Choroid plexus epithelial cell (primary cell): ENCODE measurements at regions not wholly inside any gene's neighbourhood (a gene's known extent, or its start where the extent isn't known, plus 50 kb on each side); places are given as distances from the start of the nearest gene placed in this dataset.

Experiments
- DNase-seq: peaks from one replicate; pipeline ENCODE4 v3.0.0-alpha.2; 2010; ENCODE audit warnings: low read depth
- H3K4me3 ChIP-seq: 2 replicates; pipeline ENCODE4 v1.5.1; 2011; ENCODE audit warnings: low read depth, mild to moderate bottlenecking, control low read depth, low read length, moderate library complexity
- CTCF ChIP-seq: conservative IDR thresholded peaks from 2 replicates; pipeline ENCODE4 v1.5.1; 2011; ENCODE audit warnings: low read depth, mild to moderate bottlenecking, control low read depth, inconsistent platforms, low read length, moderate library complexity

GRCh38 chr2:56030901-56031300 lies 107.3 kb upstream of the EFEMP1 start:
- no peak overlapping the region for H3K4me3 ChIP-seq
- TF ChIP-seq CTCF, result no peak
- DNase-seq, result no peak

DNA sequence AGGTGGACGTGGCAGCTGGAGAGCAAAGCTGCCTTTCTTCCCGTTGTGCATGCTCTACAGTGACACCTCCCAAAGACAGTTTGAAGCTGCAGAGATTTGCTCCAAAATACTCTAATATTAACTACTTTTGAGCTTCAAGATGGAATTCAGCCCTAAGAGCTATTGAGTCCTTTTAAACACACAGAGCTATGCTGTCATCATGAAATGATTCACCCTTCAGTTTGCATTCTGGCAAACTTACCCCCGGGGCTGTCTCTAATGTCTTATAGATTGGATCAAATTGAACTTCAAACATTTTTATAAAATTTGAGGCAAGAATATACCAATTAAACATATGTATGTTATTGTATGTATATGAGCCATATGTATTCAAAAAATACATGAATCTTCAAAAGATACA lies 110.7 kb upstream of the EFEMP1 start:
- no peak for TF ChIP-seq CTCF
- no peak for DNase-seq
- no peak overlapping the region for H3K4me3 ChIP-seq

DNA sequence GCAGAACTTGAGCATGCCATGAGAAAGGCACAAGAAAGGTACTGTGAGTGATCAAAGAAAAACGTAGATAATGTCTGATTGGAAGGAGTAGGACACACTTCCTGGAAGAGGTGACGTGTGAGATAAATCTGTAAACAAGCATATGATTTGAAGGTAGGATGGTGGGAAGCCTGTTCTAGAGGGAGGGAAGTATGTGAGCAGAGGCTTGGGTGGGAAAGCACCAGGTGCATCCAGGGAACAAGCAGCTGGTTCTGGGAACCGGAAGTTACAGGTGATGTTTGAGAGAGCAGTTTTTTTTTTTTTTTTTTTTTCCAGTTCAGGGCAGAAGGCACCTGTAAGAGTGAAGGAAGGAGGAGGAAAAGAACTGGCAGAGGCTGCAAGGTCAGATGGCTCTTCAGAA lies 116.6 kb upstream of the EFEMP1 start:
- no peak for TF ChIP-seq CTCF
- no peak overlapping the region for H3K4me3 ChIP-seq
- no peak for DNase-seq

DNA sequence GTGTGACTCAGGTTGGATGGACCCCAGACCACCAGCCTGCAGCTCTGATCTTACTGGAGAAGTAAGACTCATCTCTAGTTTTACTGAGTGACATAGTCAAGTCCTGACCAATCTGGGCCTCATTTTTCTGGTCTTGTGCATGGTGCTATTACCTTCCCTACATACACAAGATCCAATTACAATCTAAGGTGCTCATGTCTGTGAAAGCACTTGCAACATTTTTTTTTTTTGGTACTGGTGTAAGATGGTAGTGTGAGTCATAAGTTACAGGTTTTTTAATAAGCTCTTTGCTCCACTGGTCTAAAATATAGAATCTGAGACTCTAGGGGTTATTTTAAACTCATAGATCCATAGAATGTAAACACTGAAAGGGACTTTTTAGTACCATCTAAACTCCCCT lies 117.3 kb upstream of the EFEMP1 start:
- no peak overlapping the region for H3K4me3 ChIP-seq
- no peak for TF ChIP-seq CTCF
- no peak for DNase-seq

GRCh38 chr2:56047136-56047535 lies 123.6 kb upstream of the EFEMP1 start:
- TF ChIP-seq CTCF, result no peak
- DNase-seq, result no peak
- no peak overlapping the region for H3K4me3 ChIP-seq

DNA sequence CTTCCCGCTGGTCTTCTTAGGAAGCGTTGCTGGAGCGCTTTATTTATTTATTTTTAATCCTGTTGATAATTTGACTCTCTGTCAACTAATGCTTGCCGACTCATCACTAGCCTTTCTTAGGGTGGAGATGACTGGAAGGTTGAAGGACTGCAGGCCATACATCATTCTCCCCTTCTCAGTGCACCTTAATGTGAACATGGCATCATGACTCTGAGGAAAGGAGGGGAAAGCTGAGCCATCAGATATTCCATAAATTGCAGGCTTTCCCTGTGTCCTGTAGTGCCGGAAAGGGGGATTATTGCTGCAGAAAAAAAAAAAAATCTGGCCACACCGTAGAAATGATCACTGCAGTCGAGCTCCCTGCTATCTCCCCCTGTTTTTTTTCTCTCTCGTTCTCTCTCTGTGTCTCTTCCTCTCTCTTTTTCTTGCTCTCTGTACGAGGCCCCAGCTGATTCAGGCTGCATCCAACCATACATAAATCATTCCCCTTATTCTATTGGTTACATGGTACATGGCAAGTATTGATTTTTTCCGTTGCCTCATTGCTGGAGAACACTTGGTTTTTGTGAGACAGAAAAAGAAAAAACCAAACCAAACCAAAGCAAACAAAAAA lies 125.8 kb upstream of the EFEMP1 start:
- no peak for DNase-seq
- TF ChIP-seq CTCF, result no peak
- H3K4me3 ChIP-seq, result no peak overlapping the region

DNA sequence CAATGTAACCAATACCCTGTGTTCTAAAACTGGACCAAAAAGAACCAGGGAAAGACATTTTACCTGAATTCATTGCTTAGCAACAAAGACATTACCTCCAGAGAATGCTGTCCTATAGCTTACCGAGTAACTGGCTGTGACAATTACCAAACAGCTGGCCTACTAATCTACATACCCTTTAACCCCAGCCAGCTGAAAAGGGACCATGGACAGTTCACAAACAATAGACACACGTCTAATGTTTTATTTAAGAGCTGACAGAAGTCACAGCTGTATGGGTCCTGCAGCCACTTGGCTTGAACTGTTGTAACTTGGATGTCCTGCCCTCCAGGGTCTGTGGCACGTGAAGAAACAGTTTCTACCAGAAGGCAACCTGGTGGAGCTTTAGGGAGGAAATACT lies 130.1 kb upstream of the EFEMP1 start:
- H3K4me3 ChIP-seq, result no peak overlapping the region
- TF ChIP-seq CTCF, result no peak
- DNase-seq, result no peak
